ENCODE measurements at regions not wholly inside any gene's neighbourhood (a gene's known extent, or its start where the extent isn't known, plus 50 kb on each side); places are given as distances from the start of the nearest gene placed in this dataset.
"Not testable (repeated sequence)": the region's sequence is repeated elsewhere in the genome, so short reads cannot be mapped to it uniquely, and the experiment has no call there.

GRCh38 chr10:9450801-9451200 lies 1396.3 kb downstream of the GATA3 start:
- Mint-ChIP-seq H3K36me3 (ENCODE audit: low read depth) (no peaks in the 10 kb centered on the region), H3K27ac (no peak overlapping the region), H3K4me1 (no peaks in the 10 kb centered on the region), H3K27me3 (ENCODE audit: low read depth, poor library complexity) (peaks cover 9% of the 10 kb centered on the region), H3K4me3 (no peak overlapping the region), H3K9me3 (peaks cover 15% of the 10 kb centered on the region)
- no peak for DNase-seq
- no peak for TF ChIP-seq CTCF (IDR thresholded peaks at IDR 0.05)

GRCh38 chr10:9451211-9451773 lies 1396.8 kb downstream of the GATA3 start:
- peaks cover 15% of the 10 kb centered on the region for H3K9me3 Mint-ChIP-seq
- H3K36me3 Mint-ChIP-seq (ENCODE audit: low read depth) = no peaks in the 10 kb centered on the region
- H3K4me1 Mint-ChIP-seq = no peaks in the 10 kb centered on the region
- DNase-seq = no peak
- TF ChIP-seq CTCF (IDR thresholded peaks at IDR 0.05) = no peak
- H3K27me3 Mint-ChIP-seq (ENCODE audit: low read depth, poor library complexity) = peaks cover 9% of the 10 kb centered on the region
- no peak overlapping the region for H3K27ac Mint-ChIP-seq
- no peak overlapping the region for H3K4me3 Mint-ChIP-seq

GRCh38 chr10:9452056-9452455 lies 1397.6 kb downstream of the GATA3 start:
- no peaks in the 10 kb centered on the region for H3K4me1 Mint-ChIP-seq

GRCh38 chr10:9453871-9454270 lies 1399.4 kb downstream of the GATA3 start:
- peaks cover 15% of the 10 kb centered on the region for H3K9me3 Mint-ChIP-seq
- not testable (repeated sequence) for H3K36me3 Mint-ChIP-seq (ENCODE audit: low read depth); H3K4me3 Mint-ChIP-seq; H3K4me1 Mint-ChIP-seq; DNase-seq; H3K27ac Mint-ChIP-seq; H3K27me3 Mint-ChIP-seq (ENCODE audit: low read depth, poor library complexity)

More at GRCh38 chr10:9452056-9452455, 1397.6 kb downstream of the GATA3 start:
- Mint-ChIP-seq H3K27ac (no peak overlapping the region), H3K27me3 (ENCODE audit: low read depth, poor library complexity) (peaks cover 9% of the 10 kb centered on the region), H3K36me3 (ENCODE audit: low read depth) (no peaks in the 10 kb centered on the region), H3K4me3 (no peak overlapping the region), H3K9me3 (peaks cover 15% of the 10 kb centered on the region)
- DNase-seq = no peak
- TF ChIP-seq CTCF (IDR thresholded peaks at IDR 0.05) = no peak

GRCh38 chr10:9469663-9470205 lies 1415.2 kb downstream of the GATA3 start:
- no peaks in the 10 kb centered on the region for H3K27me3 Mint-ChIP-seq (ENCODE audit: low read depth, poor library complexity)

GRCh38 chr10:9470581-9470980 lies 1416.1 kb downstream of the GATA3 start:
- Mint-ChIP-seq H3K27me3 (ENCODE audit: low read depth, poor library complexity) (no peaks in the 10 kb centered on the region), H3K4me3 (no peak overlapping the region), H3K27ac (no peak overlapping the region), H3K4me1 (peaks cover 4% of the 10 kb centered on the region), H3K36me3 (ENCODE audit: low read depth) (no peaks in the 10 kb centered on the region), H3K9me3 (no peaks in the 10 kb centered on the region)
- no peak for TF ChIP-seq CTCF (IDR thresholded peaks at IDR 0.05)
- DNase-seq = no peak

More at GRCh38 chr10:9469663-9470205, 1415.2 kb downstream of the GATA3 start:
- Mint-ChIP-seq H3K9me3 (no peaks in the 10 kb centered on the region), H3K36me3 (ENCODE audit: low read depth) (no peaks in the 10 kb centered on the region), H3K4me1 (peaks cover under 1% of the 10 kb centered on the region), H3K4me3 (no peak overlapping the region), H3K27ac (no peak overlapping the region)
- DNase-seq = no peak
- TF ChIP-seq CTCF (IDR thresholded peaks at IDR 0.05) = no peak

Measured in nephron progenitor cell (in vitro differentiated cells).